ENCODE measurements at regions not wholly inside any gene's neighbourhood (a gene's known extent, or its start where the extent isn't known, plus 50 kb on each side); places are given as distances from the start of the nearest gene placed in this dataset.
A peak's percentile ranks its signal among the peaks of the same experiment; 100 is the strongest.

DNA sequence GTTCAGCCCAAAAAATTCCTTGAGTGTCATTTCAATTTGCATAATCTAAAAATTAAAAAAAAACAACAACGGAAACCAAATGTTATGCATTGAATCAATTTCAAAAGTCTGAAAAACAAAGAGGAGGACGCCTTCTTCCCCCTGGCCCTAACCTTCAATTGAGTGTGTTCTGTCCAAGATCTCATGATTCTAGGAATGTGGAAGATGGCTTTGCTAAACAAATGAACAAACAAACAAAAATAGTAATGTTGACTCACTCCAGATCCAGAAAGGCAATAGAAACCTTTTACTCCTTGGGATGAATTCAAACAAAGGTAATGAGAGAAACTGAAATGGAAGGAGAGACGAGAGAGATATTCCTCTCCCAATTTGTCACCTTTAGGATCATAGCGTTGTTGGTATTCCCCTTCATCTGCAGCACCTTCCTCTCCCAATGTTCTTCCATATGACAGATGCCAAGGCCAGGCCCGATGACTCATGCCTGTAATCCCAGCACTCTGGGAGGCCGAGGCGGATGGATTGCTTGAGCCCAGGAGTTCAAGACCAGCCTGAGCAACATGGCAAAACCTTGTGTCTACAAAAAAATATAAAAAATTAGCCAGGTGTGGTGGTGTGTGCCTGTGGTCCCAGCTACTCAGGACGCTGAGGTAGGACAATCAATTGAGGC lies 109.2 kb upstream of the ADGRF1 start:
- DNase-seq = no peak

- DNase-seq = no peak
These were observed 107.4 kb upstream of the ADGRF1 start for GRCh38 chr6:47149554-47149953.

DNA sequence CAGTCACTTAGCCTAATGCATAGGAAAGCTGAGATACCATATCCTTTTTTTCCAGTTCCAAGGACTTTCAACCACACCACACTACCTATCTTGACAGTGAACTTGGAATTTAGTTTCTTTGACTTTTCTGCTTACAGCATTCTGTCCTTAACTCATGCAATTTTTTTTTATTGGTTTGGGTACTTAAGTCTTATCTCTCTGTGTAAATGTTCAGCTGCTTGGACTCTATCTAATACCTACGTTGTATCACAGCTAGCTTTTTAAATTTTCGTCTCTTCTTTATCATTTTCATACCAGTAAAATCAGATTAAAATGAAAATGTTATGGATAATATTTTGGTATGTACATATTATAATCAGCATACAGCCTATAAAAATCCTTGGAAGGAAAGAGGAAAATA lies 106.9 kb upstream of the ADGRF1 start:
- no peak for DNase-seq

DNA sequence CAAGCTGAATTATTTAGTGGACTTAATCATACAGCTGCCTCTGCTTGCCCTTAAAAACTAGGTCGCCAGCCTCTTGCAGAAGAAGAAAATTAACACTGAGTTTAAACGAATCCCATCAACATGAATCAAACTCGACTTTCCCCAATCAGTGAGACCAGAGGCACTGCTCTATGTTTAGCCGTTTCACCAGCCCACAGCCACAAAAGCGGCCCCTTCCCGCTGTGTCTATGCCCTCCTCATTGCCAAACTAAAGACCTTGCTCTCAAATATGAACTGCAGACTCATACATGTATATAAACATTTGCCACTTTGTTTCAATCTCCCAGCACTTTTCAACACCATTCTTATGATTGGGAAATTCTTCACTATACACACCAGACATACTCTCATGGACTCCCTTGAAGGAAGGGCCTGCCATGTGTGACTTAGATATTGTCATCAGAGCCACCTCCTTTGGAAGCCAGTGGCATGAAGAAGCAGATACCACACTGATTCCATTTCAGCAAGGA lies 105.8 kb upstream of the ADGRF1 start:
- no peak for DNase-seq

GRCh38 chr6:47147175-47147727 lies 105.1 kb upstream of the ADGRF1 start:
- no peak for DNase-seq

DNA sequence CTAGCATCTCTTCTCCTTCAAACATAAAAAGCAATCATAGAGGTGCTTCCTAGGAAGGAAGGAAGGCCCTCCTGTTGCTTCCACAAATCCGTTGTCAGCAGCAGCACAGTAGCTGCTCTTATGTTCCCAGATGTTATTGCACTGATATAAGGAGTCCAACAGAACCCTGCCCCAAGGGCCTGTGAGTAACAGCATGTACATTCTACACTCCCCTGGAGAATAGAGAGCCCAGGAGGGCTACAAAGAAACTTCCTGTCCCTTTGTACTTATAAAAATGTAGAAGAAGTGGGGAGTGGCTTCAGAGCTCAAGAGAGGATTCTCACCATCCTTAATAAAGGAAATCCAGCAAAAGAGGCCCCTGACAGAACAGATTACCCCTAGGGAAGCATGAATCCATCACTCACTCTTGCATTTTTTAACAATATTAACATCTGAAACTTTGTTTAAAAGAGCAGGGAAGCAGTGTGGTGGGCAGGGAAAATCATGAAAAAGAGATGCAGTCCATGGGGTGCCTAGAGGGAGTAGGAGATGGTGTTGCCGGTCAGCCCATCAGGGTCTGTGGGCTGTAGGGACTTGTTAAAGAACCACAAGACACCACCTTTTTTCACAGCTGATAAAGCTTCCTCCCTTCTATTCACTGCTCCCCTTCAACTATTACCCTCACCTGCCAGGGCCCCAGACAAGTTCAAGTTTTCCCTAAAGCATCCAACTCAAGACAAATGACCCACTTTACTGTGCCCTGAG lies 104.5 kb upstream of the ADGRF1 start:
- no peak for DNase-seq

GRCh38 chr6:47145212-47145611 lies 103.1 kb upstream of the ADGRF1 start:
- no peak for DNase-seq

DNA sequence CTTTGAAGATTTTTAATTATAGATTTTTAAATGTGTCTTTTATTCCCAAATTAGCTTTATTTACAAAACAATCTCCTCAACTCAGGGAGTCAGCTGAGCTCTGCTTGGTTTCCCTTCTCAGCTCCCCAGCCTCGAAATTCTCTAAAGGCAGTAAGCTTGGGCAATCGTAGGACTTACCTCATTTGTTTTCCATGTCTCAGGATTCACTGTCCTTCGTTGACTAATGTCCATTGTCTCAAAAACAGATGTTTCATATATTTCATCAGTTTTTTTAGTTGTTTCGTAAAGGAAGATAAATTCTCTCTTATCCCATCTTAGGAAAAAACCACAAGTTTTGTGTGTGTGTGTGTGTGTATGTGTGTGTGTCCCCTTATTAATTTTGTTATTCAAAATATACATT lies 102.2 kb upstream of the ADGRF1 start:
- no peak for DNase-seq

DNA sequence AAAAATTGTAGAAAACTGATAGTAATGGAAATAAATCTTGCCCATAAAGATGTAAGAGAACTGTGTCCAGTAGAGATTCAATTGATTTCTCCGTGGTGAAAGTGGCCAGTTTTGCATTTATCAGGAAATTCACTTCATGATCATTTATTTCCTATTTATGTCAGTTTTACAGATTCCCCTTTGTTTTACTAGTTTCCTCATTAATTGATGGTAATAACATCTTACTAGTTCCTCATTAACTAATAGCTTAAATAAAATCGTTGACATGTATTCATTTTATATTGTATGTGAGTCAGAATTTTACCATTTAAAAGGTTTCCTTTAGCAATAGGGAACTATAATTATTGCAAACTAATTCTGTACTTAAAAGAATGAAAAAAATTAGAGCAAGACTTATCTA lies 99.8 kb upstream of the ADGRF1 start:
- DNase-seq = no peak

- DNase-seq = no peak
These were observed 99.0 kb upstream of the ADGRF1 start for GRCh38 chr6:47141171-47141570.

GRCh38 chr6:47138046-47138445 lies 95.9 kb upstream of the ADGRF1 start:
- DNase-seq = no peak

DNA sequence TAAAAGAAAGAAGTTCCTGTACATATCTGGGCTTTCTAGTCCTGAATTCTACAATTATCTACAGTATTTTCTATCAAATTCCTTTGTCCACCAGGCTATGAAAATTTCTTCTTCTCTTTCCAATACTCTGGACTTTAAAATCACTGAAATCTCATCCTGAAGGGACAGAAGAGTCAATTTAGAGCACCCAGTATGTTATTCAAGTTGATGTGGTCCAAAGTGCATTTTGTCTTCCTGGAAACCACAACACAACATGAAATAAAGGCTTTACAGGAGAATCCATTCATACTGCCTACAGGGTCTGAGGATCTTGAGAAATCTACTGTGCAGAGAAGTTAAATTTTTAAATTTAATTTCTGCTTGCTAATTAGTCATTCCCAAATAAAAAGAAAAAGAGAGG lies 94.9 kb upstream of the ADGRF1 start:
- no peak for DNase-seq

DNA sequence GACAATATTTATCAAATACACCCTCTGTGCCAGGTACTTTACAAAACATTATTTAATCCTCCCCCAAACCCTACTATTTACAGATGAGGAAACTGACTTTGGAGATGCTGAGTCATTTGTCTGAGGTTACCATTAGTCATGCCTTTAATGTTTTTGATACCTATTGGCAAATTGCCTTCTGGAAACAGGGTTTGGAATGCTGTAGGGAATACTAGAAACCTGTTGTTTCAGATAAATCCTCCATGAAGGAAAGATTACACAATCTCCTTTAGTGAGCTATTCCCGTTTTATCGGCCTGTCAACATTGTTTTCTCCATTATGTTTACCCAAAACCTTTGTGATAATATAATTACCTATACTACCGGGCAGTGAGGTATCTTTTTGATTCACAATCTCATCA lies 93.6 kb upstream of the ADGRF1 start:
- no peak for DNase-seq

GRCh38 chr6:47134476-47135189 lies 92.5 kb upstream of the ADGRF1 start:
- DNase-seq = no peak

DNA sequence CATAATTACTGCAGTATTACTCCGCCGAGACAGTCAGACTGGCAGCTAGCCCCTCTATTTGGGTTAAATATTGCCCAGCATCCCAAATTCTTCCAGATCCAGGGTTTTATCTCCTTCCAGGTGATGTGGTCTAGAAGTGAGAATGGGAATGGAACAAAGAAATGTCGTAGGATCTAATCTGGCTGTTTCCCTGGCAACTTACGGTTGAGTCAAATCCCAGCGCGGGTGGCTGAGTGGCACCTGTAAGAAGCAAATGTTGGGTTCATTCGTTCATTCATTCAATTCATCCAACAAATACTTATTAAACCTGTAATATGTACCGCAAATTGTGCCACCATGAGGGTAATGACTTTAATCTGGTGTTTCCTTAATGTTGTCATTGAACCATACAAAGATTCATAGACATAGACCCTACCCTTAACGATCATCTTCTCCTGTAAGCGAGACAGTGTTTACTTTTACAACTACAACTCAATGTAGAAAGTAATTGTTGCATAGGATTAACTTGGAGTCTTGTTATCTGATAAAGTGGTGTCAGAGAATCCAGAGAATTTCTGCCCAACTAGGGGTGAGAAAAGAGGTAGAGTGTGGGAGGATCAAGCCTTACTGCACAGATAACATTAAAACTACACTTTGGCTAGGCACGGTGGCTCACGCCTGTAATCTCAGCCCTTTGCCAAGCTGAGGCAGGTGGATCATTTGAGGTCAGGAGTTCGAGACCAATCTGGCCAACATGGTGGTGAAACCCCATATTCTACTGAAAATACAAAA lies 91.3 kb upstream of the ADGRF1 start:
- DNase-seq = peak in 4 of 56 donors; percentile 4 to 32 (median 6)

- DNase-seq = no peak
These were observed 90.6 kb upstream of the ADGRF1 start for GRCh38 chr6:47132724-47133123.

- DNase-seq = no peak
These were observed 89.6 kb upstream of the ADGRF1 start for GRCh38 chr6:47131773-47132172.

- DNase-seq = no peak
These were observed 88.0 kb upstream of the ADGRF1 start for GRCh38 chr6:47130086-47130485.

GRCh38 chr6:47129129-47129528 lies 87.0 kb upstream of the ADGRF1 start:
- DNase-seq = no peak

DNA sequence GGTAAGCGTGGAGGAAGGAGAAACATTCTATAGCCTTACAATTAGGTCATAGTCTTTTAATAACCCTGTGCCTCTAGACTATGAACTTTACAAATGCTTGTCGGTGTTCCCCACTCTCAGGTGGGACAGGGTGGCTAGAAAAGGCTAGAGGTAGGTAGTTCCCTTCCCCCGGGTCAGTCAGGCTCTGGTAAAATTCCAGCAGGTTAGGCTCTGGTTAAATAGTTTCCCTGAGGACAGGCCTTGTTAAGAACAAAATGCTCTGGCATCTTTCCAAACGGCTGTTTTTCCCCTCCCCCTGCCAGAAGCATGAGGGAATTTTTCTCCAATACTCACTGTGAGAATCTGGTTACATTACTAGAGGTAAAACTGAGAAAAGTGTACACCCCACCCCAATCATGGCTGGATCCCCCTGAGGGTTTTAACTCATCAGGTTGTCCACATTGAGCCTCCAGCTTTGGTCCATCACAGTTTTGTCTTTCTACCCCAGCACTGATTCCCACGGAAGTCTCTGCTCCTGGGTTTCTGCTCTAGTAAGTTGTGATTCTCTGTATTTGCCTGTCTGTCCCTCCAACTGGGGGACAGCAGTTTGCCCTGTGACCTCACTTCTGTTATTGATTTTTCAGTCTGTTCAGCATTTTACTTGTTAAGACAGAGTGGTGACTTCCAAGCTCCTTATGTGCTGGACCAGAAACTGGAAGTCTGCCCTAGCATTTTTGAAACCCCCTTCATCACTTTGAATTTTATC lies 84.7 kb upstream of the ADGRF1 start:
- DNase-seq = no peak

- DNase-seq = no peak
These were observed 76.5 kb upstream of the ADGRF1 start for GRCh38 chr6:47118611-47119010.
